ENCODE measurements at regions not wholly inside any gene's neighbourhood (a gene's known extent, or its start where the extent isn't known, plus 50 kb on each side); places are given as distances from the start of the nearest gene placed in this dataset.
"Not testable (repeated sequence)": the region's sequence is repeated elsewhere in the genome, so short reads cannot be mapped to it uniquely, and the experiment has no call there.

DNA sequence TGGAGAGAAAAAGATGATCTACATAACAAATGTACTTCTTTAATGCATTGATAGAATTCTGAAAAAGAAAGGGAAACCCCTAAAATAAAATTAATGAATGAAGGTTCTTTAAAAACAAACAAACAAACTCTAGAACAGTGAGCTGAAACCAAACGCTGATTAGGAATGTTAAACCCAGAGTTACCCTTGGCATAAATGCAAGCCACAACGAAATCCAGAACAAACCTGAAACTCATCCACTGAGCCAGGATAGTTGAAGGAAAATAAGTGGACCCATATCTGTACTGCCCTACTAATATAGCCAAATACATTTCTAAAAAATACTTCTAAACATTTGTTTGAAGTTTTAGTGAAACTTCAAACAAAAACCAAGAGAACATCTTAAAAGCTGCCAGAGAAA, 505.3 kb downstream of the TTLL7 start:
- no peak overlapping the region for H3K4me3 ChIP-seq
- no peak overlapping the region for H3K27ac ChIP-seq
- H3K27me3 ChIP-seq, result no peaks in the 10 kb centered on the region
- TF ChIP-seq CTCF (IDR thresholded peaks at IDR 0.05) (no peak), EP300 (IDR thresholded peaks at IDR 0.05) (no peak), POLR2AphosphoS5 (IDR thresholded peaks at IDR 0.05) (no peak), POLR2A (IDR thresholded peaks at IDR 0.05) (no peak)
- no peaks in the 10 kb centered on the region for H3K36me3 ChIP-seq
- intact Hi-C loops (cut with DNase I; ENCODE audit: low total_unique reads), result no loop called here
- no peaks in the 10 kb centered on the region for H3K4me1 ChIP-seq
- DNase-seq, result no peak
- no peaks in the 10 kb centered on the region for H3K9me3 ChIP-seq
- 48 to 62% (median 56%) methylated on average over 2 of the region's 2 CpGs for WGBS, 5 donors

DNA sequence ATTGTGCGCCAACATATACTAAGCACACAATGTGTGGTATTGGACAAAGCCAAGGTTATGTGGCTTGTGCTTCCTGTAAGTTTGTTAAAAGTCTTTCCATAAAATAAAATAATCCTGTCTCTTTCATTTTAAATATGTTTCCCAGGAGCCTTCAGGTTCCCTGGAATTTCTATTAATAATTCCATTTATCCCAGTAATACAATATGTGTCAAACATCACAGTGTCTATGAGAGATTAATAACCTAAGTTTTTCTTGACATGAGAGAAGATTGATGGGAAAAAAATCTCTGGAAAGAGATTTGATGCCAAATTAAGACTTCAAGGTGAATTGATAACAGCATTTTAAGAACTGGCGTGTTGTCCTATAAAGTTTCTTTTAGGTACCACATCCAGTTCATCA, 507.0 kb downstream of the TTLL7 start:
- Histone ChIP-seq H3K9me3 (no peaks in the 10 kb centered on the region), H3K4me1 (no peaks in the 10 kb centered on the region), H3K27ac (no peak overlapping the region), H3K36me3 (no peaks in the 10 kb centered on the region), H3K27me3 (no peaks in the 10 kb centered on the region), H3K4me3 (no peak overlapping the region)
- DNase-seq, result no peak
- TF ChIP-seq POLR2AphosphoS5 (IDR thresholded peaks at IDR 0.05) (no peak), CTCF (IDR thresholded peaks at IDR 0.05) (no peak), EP300 (IDR thresholded peaks at IDR 0.05) (no peak), POLR2A (IDR thresholded peaks at IDR 0.05) (no peak)
- intact Hi-C loops (cut with DNase I; ENCODE audit: low total_unique reads), result no loop called here
- WGBS, 5 donors, result 92 to 99% (median 96%) methylated on average over 2 of the region's 2 CpGs

GRCh38 chr1:83490988-83491387, 507.9 kb downstream of the TTLL7 start:
- intact Hi-C loops (cut with DNase I; ENCODE audit: low total_unique reads), result no loop called here
- DNase-seq, result no peak
- Histone ChIP-seq H3K4me1 (no peaks in the 10 kb centered on the region), H3K4me3 (no peak overlapping the region), H3K27me3 (no peaks in the 10 kb centered on the region), H3K27ac (no peak overlapping the region), H3K36me3 (no peaks in the 10 kb centered on the region), H3K9me3 (no peaks in the 10 kb centered on the region)
- no peak for TF ChIP-seq POLR2A (IDR thresholded peaks at IDR 0.05)
- no peak for TF ChIP-seq EP300 (IDR thresholded peaks at IDR 0.05)
- TF ChIP-seq CTCF (IDR thresholded peaks at IDR 0.05), result no peak
- TF ChIP-seq POLR2AphosphoS5 (IDR thresholded peaks at IDR 0.05), result no peak

DNA sequence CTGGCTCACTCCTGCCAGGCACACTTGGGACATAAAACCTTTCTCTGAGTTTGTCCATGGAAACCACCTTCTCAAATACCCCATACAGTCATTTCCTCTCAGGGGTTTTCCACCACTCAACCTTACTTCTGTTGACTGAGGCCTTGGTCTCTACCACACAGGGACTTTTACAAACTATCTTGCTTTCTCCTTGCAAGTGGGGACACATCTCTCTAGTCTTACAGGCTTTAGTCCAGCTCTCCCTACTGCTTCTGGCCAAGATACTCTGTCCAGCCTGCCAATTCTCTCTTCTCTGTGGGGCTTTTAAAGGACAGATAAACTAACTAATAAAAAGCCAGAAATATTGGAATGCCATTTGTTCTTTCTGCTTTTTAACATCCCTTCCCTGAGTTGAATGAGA, 510.8 kb downstream of the TTLL7 start:
- H3K36me3 ChIP-seq; DNase-seq; H3K27ac ChIP-seq; H3K4me3 ChIP-seq; H3K4me1 ChIP-seq; intact Hi-C loops (cut with DNase I; ENCODE audit: low total_unique reads); H3K9me3 ChIP-seq; H3K27me3 ChIP-seq: not testable (repeated sequence)

DNA sequence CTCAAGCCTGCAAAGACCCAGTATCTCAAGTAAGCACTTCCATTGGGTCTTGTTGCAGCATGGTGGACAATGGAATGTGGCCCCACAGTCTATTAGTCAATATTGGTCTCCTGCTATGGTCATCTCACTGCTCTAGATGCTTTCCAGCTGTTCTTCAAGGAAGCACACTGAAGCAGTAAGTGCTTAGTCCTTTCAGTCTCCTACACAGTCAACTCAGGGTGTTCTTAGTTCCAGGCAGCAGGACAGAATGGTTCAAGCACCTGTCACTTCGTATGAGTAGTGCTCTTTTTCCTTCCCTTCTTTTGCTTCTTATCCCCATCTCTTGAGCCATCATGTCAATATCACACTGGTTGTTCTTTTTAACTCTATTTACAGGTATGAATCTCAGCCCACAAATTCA, 511.5 kb downstream of the TTLL7 start:
- DNase-seq; H3K27me3 ChIP-seq; H3K4me3 ChIP-seq; H3K36me3 ChIP-seq; H3K27ac ChIP-seq; H3K9me3 ChIP-seq; H3K4me1 ChIP-seq; intact Hi-C loops (cut with DNase I; ENCODE audit: low total_unique reads): not testable (repeated sequence)
- WGBS, 5 donors, result 72 to 94% (median 89%) methylated on average over 1 of the region's 1 CpG

DNA sequence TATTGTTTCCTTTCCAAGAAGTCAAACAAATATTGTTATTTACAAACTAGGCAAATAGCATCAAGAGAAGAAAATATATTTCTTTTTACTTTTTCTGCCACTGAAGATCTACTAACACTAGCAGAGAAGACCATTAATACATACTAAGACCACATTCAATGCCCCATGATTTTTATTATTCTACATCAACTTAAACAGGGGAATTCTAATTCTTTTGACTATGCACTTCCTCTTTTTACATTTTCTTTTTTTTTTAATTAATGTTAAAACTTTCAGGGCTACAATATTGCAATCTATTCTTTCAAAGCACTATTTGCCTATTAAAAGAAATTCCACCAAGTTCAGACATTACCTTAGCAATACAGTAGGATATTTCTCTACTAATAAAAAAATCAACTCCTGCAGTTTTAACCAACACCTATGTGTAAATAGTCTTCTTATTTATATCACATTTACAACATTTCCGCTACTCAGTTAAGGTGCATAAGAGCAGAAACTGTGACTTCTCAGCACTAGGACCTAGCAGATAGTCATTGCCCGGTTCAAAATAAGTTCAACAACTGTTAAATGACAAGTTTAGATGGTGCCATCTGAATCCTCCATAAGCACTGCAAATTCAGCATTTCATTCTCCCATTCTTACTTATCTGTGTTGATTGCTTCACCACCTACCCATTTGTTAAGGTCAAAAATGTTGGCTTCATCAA, 513.5 kb downstream of the TTLL7 start:
- intact Hi-C loops (cut with DNase I; ENCODE audit: low total_unique reads); DNase-seq; H3K4me3 ChIP-seq; H3K36me3 ChIP-seq; H3K9me3 ChIP-seq; H3K4me1 ChIP-seq; H3K27ac ChIP-seq; H3K27me3 ChIP-seq: not testable (repeated sequence)
- 86 to 96% (median 92%) methylated on average over 2 of the region's 2 CpGs for WGBS, 5 donors

DNA sequence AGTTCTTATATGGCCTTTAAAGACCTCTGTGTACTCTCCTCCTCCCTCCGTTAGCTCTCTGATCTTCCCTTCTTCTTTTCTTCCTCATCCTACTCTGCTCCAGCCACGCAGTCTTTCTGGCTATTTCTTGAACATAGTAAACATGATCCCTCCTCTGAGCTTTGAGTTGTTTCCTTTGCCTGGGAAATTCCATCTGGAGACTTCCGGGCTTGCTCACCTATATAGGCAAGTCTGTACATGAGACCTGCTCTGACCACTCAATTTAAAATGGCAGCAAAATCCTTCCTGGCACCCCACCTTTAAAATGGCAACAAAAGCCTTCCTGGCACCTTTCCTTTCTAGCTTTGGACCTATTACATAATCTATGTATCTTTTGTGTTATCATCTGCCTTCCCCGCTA, 517.6 kb downstream of the TTLL7 start:
- H3K27ac ChIP-seq; H3K9me3 ChIP-seq; H3K27me3 ChIP-seq; H3K36me3 ChIP-seq; H3K4me1 ChIP-seq; H3K4me3 ChIP-seq; intact Hi-C loops (cut with DNase I; ENCODE audit: low total_unique reads); DNase-seq: not testable (repeated sequence)
- 78 to 90% (median 89%) methylated on average over 3 of the region's 4 CpGs for WGBS, 5 donors

- intact Hi-C loops (cut with DNase I; ENCODE audit: low total_unique reads); H3K4me1 ChIP-seq; DNase-seq; H3K27me3 ChIP-seq; H3K9me3 ChIP-seq; H3K4me3 ChIP-seq; H3K27ac ChIP-seq; H3K36me3 ChIP-seq: not testable (repeated sequence)
- 87 to 96% (median 90%) methylated on average over 4 to 5 of the region's 5 CpGs for WGBS, 5 donors
Measured at GRCh38 chr1:83479591-83480239, 519.2 kb downstream of the TTLL7 start.

- DNase-seq; H3K4me1 ChIP-seq; H3K36me3 ChIP-seq; H3K27ac ChIP-seq; intact Hi-C loops (cut with DNase I; ENCODE audit: low total_unique reads); H3K4me3 ChIP-seq; H3K9me3 ChIP-seq; H3K27me3 ChIP-seq: not testable (repeated sequence)
- 46 to 68% (median 52%) methylated on average over 3 of the region's 3 CpGs for WGBS, 5 donors
Measured at GRCh38 chr1:83478127-83478526, 520.8 kb downstream of the TTLL7 start.

Data from stomach (tissue), 8 donors.